T1000 (cell line): ENCODE measurements at regions not wholly inside any gene's neighbourhood (a gene's known extent, or its start where the extent isn't known, plus 50 kb on each side); places are given as distances from the start of the nearest gene placed in this dataset.

Experiments used
- DNase-seq: peaks from one replicate; lab custom pipeline; 2025; ENCODE audit warnings: mixed read lengths; lab: John Stamatoyannopoulos, UW

GRCh38 chr9:99590410-99590809 is 231.3 kb upstream of the NR4A3 start:
- DNase-seq: no peak

GRCh38 chr9:99590840-99591239 is 230.8 kb upstream of the NR4A3 start:
- no peak for DNase-seq

GRCh38 chr9:99591770-99592169 is 229.9 kb upstream of the NR4A3 start:
- no peak for DNase-seq

- no peak for DNase-seq
These were observed 228.7 kb upstream of the NR4A3 start for GRCh38 chr9:99592834-99593574.

- DNase-seq: no peak
These were observed 228.1 kb upstream of the NR4A3 start for GRCh38 chr9:99593610-99594009.

- DNase-seq: no peak
These were observed 227.5 kb upstream of the NR4A3 start for GRCh38 chr9:99594056-99594780.

GRCh38 chr9:99595796-99596195 is 225.9 kb upstream of the NR4A3 start:
- DNase-seq: no peak

GRCh38 chr9:99601571-99602111 is 220.0 kb upstream of the NR4A3 start:
- DNase-seq: no peak

GRCh38 chr9:99602854-99603253 is 218.8 kb upstream of the NR4A3 start:
- DNase-seq: no peak

GRCh38 chr9:99605016-99605743 is 216.5 kb upstream of the NR4A3 start:
- no peak for DNase-seq

- DNase-seq: no peak
These were observed 215.4 kb upstream of the NR4A3 start for GRCh38 chr9:99606296-99606695.

GRCh38 chr9:99606957-99607356 is 214.7 kb upstream of the NR4A3 start:
- no peak for DNase-seq

- no peak for DNase-seq
These were observed 213.7 kb upstream of the NR4A3 start for GRCh38 chr9:99607842-99608448.

- DNase-seq: no peak
These were observed 207.3 kb upstream of the NR4A3 start for GRCh38 chr9:99614341-99614740.

GRCh38 chr9:99621040-99621439 is 200.6 kb upstream of the NR4A3 start:
- no peak for DNase-seq

GRCh38 chr9:99622679-99623078 is 199.0 kb upstream of the NR4A3 start:
- no peak for DNase-seq

GRCh38 chr9:99623780-99624364 is 197.8 kb upstream of the NR4A3 start:
- DNase-seq: no peak

- DNase-seq: no peak
These were observed 197.0 kb upstream of the NR4A3 start for GRCh38 chr9:99624499-99625233.

- DNase-seq: no peak
These were observed 195.3 kb upstream of the NR4A3 start for GRCh38 chr9:99626426-99626825.

- no peak for DNase-seq
These were observed 193.4 kb upstream of the NR4A3 start for GRCh38 chr9:99628285-99628684.
